NCI-H2227 (cell line): ENCODE measurements at regions not wholly inside any gene's neighbourhood (a gene's known extent, or its start where the extent isn't known, plus 50 kb on each side); places are given as distances from the start of the nearest gene placed in this dataset.
A peak's percentile ranks its signal among the peaks of the same experiment; 100 is the strongest.

Experiments used
- DNase-seq: peaks from one replicate; lab custom pipeline; 2025; ENCODE audit not compliant: unreplicated experiment; lab: John Stamatoyannopoulos, UW

DNA sequence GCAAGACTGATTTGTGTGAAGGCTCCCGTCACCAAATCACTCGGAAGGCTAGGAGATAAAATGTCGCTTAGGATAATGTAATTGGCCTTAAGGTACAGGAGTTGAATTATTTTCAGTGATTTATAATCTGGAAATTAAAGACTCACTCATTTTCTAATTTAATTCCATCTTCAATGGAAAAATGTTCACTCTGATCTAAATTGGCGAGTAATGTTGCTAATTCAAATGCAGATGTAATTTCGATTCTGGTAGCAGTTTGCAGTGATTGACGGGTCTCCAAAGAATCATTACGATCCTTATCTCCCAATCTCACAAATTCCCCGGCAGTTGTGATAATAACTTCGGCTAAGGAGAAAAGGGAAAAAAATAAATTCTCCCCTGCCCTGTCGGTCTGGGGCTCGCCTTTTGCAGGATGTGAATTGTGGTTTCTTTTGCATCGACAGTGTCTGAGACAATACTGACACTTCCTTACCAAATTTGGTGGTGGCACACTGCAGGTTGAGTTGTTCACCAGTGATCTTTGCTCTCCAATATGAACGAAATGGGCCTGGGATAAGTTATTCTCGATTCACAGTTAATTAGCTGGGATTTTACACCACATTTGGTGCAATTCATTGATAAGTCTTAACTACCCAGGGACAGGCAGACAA, 215.1 kb upstream of the GPR26 start:
- no peak for DNase-seq

DNA sequence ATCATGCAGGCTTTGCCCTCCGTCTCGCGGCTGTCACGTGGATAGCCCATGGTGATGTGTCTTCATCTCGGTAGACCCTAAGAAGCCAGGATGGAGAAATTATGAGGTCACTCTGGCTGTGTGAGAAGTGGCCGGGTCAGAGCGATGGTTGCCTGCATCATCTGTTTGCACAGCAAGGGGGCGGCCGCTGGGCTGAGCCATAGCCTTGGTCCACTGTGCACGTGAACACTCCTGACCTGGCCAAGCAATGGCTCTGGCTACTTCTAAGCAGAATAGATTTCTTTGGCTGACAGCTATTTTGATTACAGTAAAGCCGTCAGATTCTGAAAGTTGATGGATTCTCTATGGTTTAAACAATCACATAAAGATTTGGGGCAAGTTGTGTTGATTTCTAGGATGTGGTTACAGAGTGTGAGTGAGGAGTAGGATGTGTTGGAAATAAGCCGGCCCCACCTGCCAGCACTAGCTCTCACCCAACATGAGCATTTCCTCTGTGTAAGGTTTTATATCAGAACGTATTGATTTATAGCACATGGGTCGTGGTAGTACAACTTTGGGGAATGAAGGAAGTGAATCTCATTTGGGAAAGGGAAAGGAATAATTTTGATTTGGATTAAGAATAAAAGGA, 214.4 kb upstream of the GPR26 start:
- DNase-seq: no peak

DNA sequence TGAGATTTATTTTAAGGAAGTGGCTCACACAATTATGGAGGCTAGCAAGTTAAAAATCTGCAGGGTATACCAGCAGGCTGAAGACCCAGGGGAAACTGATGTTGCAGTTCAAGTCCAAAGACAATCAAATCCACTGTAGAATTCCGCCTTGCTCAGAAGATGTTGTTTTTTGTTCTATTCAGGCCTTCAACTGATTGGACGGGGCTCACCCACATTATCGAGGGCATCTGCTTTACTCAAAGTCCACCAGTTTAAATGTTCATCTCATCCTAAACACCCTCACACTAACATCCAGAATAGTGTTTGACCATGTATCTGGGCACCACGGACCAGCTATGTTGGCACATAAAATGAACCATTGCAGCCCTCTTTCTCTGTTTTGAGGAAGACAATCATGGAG, 211.2 kb upstream of the GPR26 start:
- no peak for DNase-seq

DNA sequence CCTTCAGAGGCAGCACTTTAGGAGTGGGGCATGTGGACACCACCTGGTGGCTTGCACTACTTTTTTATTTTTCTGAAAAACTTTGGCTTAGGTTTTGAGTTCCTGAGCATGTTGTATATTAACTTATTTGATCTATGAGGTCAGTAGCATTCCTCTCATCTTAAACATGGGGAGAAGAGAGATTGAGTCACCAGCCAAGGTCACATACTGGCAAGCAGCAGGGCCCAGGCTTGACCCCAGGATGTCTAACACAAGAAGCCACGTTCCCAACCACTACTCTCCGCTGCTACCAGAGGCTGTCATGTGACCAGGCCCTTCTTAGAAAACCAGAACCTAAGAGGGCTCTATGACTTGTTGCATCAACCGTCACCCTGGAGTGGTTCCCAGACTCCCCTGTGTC, 210.3 kb upstream of the GPR26 start:
- no peak for DNase-seq

DNA sequence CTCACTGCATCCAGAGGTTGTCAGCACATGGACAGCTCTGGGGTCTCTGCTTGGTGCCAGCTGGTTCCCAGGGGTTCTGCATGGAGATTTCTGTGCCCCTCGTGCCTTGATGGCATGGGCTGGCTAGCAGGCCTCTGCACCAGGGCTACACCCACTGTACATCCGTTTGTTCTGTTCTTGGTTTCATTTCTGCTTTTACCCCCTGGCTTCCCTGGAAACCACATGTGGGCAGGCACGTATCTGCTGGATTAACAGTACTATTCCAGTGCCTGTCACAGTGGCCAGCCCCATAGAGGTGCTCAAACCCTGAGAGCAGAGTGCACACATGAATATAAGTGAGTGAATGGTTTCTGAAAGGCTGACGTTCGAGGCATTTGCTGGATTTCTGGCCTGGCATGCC, 207.2 kb upstream of the GPR26 start:
- no peak for DNase-seq

DNA sequence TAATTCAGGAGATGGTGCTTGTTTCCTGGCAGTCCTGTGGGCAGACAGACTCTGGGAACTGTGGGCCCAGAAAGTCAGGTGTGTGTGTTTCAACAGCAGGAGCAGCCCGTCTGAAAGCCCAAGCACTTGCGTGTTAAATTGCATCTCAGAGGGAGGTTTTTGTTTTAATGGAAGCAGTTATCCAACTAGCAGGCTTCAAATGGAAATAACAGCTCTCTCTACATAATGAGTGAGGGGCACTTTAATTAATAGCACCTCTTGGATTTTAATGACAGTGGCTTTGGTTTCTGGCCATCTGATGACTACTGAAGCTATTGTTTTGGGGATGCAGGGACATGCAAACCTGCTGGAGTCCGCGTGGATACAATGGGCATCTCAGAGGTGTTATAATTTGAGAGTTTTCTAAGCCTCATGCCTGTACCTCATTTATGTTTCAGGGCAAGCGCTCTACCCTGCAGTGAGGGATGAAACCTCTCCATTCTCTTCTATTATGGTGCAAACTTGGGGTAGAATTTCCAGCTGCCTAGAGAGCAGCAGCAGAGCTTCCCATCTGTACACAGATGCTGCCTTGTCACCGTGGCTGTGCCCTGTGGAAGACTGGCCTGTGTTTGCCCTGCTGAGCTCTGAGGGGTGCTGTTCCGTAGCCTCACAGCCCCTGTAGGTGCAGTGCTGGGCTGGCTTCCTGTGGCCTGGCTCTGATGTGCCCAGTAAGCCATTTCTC, 206.6 kb upstream of the GPR26 start:
- no peak for DNase-seq

DNA sequence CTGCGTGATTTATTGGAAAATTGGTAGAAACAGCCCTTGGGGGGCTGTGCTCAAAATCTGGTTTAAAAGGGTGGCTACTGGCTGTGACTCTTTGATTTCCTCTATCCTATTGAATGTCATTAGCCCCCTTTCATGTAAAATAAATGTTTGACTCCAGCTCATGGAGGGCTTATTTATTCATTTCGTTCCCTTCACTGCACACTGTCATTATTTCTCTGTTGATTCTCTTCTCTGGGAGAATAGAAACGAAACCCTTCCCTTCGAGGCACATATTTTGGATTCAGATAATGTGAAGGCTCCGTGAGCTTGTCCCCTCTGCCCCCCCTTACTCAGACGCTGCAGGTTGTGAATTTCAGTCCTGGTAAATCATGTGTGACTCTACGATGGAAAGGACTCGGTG, 203.9 kb upstream of the GPR26 start:
- peak; percentile 22 for DNase-seq

DNA sequence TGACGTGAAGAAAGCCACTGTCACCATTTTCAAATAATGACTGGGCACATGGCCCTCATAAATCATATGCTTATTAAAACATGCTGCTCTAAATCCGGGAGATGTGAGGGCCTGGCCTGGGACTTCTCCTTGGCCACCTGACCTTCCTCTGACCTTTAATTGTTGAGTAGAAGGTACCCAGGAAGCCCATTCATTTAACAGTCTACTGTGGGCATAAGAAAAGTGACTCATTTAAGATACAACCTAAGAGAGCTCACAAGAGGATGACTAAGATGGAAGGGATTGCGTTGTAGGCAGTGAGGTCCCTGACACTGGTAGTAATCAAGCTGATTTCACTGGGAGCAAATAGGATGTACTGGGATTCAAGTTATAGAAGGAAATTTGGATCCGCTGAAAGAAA, 203.4 kb upstream of the GPR26 start:
- no peak for DNase-seq

DNA sequence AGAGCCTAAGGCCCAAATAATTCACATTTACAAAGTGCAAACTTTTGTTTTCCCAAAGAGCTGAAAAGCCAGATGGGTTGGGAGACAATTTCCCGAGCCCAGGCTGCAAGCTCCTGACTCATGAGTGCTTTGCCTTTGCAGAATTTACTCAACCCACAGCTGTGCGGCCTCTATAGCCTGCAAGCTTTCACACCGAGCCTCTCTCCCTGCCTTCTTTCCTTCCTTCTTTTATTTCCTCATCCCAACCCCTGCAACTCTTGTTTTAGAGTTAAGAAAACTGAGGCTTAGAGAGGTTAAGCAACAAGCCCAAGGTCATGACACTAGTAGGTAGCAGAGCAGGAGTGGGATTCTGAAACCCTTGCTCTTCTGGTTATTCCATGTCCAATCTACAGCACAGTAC, 203.0 kb upstream of the GPR26 start:
- no peak for DNase-seq

DNA sequence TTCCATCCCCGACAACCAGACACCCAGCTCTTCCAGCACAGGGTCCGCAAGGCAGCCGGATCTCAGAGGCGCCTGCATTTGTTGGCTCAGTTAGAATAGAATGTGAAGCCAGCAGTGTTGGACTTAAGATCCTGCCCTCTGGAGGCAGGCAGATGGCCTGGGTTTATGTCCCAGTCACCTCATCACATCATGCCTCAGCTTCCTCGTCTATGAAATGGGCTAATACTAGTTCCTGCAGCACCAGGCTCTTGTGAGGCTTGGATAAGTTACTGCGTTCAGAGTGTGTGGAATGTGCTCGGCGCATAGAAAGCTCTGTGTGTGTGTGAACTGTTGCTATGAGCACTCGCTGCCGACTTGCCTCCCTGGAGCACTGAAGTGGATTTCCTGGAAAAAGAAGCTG, 202.5 kb upstream of the GPR26 start:
- no peak for DNase-seq

DNA sequence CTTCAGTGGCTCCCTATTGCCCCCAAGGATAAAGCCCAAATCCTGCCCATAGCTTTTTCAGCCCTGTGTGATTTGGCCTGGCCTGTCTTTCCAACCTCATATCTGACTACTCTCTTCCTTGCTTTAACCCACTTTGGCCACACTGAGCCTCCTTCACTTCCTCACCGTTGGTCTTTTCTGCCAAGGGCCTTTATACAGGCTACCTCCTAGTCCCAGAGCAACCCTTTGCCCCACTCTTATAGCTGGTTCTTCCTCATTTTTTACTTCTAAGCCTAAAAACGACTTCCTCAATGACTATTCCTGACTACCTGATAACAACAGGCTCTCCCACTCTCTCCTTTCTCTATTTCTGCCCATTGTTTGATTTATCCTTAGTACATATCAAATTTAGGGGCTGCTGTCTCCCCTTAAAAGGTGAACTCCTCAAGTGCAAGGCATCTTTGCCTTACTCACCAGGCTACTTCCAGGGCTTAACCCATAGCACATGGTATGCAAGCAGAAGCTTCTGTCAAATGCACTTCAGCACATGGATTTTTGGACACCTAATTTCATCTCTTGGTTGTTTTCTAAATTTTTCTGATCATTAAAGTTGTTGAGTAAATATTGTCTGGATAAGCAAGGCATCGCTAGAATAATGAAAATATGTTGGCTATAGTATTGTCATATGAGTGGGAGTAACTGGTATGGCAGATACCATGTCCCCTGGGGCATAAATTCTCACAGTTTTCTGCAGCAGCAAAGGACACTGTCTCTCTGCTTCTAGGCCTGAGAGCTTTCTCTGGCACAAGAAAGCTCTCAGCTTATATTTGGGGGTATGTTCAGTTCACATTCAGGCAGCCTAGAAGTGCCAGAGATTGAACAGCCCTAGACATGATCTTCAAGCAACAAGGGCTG, 201.5 kb upstream of the GPR26 start:
- no peak for DNase-seq

DNA sequence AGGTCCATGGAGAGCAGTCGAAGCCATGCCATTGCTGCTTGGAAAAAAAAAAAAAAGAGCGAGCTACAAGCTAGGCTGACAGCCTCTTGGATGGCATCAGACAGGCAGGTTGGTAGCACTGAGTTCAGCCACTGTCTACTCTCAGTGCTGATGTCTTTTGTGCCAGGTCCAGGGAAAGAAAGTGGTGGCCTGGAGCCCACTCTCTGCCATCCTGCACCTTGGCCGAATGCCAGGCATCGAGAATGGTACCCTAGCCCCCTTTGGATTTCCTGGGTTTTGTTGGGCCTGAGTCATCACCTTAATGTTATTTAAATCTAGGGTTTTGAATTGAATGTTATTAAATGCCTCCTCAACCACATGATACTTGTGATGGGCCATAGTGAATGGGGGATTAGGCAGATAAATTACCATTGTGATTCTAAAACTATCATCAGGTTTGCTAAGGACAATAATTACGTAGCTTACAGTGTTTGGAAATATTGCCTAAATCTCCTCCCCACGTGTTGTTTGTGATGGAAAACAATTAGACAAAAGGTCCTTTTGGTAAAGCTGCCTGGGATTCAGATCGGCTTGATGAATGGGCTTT, 195.7 kb upstream of the GPR26 start:
- DNase-seq: peak; percentile 49

DNA sequence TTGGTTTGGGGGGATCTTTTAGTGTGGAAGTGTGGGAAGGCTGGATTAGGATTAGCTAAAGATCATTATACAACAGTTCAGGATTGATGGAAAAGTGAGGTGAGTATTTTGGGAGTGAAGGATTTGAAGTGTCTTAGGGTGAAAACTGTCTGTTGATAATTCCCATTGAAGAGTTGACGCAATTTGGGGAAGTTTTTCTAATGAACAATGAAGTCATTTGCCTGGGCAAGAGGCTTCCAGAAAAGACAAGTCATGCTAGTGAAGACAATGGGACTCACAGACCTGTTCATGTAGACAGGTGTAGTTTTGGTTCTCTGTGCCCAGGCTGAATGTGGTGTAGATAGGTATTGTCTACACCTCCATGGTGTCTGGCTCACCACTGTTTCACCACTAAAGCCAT, 194.3 kb upstream of the GPR26 start:
- DNase-seq: no peak

DNA sequence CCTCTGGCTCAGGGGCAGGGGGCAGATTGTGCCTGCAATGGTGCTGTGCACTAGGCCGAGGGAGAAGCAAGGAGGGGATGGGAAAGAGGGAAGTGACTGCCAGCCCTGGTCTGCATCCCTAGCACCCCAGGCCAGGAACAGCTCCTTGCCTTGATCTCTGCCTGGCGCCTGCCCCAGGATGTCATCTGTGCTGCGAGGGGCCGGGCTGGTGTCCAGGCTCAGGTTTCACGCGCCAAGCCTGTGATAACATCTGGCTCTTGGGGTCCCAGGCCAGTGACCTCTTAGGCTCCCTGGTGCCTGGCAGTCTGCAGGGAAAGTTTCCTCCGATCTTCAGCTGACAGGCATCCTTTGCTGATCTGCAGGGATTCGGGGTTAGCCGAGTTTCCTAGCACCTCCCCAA, 193.5 kb upstream of the GPR26 start:
- DNase-seq: no peak

DNA sequence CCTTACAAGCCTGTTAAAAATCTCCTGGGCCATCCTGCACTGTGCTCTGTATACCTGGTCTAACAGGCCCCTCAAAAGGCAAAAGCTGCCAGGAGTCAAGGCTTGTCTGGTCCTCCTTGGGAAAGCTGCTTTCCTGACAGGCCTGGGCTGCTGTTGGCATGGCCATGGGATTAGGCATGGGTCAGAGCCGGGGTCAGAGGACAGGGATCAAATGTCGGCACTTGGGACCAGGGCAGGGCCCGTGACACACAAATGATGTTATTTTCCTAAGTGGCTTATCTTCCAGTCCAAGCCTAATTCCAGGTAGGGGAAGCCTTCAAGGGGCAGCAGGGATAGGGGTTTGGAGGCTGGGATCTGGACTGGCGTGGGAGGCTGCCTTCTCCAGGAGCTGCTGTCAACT, 191.5 kb upstream of the GPR26 start:
- DNase-seq: no peak

DNA sequence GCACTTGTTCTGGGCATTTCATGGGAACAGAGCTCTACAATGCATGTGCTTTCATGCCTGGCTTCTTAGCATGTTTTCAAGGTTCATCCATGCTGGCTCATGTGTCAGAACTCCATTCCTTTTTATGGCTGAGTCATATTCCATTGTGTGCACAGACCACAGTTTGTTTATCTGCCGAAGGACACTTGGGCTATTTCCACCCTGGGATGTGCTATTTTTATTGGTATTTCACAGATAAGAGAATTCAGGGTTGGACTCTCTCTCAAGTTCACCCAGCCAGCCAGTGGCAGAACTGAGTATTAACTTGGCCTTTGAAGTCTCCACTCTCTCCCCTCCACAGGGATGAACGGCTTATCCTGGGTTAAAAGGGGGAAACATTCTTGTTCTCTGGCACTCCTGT, 190.7 kb upstream of the GPR26 start:
- no peak for DNase-seq

DNA sequence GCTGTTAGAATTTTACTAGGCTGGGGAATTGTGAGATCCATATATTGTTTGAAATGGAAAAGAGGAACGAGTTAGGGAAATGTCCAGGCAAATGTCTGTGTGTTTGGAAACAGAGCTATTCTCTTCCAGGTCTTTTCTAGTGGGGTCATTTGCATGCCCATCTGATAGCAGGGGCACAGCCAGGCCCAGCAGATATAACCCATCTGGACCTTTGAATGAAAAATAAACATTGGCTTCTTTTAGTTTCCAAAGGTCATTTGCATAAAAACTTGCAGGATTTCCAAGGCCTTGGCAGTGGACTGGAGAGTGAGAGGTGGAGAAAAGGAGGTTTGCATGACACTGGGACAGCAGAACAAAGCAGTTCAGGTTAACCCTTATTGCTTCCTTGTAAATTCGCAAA, 188.0 kb upstream of the GPR26 start:
- DNase-seq: no peak

DNA sequence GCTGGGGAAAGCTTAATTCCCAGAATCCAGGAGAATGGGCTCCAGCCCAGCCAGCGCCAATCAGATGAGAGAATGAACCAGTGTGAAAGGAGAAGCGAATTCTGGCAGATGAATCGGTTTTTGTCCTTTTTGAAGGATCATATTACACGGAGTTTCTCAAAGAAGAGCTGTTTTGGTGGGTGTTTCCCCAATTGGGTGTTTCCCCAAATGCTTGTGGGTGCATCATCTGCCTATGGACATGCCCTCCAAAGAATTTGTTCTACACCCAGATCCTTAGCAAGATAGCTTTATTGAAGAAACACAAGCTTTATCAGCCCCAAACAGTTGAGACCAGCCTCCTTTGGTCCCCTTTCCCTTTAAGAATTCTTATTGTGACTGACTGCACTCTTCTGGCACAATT, 186.5 kb upstream of the GPR26 start:
- no peak for DNase-seq

DNA sequence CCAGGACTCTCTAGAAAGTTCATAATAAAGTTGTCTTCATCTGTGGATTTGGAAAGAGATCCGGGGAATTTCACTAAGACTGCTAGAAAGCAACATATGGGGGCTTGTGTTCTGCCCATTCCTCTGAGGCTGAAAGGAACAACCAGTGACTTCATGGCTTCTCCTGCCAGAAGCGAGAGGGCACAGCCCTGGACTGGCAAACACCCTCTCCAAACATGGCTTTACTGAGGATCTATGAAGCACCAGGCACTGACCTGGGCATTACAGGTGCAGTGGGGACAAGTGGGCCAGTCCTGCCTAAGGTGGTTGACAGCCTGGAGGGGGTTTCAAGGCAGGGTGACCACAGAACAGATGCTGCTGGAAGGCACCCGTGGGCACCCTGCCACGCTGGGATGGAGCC, 185.8 kb upstream of the GPR26 start:
- DNase-seq: no peak

DNA sequence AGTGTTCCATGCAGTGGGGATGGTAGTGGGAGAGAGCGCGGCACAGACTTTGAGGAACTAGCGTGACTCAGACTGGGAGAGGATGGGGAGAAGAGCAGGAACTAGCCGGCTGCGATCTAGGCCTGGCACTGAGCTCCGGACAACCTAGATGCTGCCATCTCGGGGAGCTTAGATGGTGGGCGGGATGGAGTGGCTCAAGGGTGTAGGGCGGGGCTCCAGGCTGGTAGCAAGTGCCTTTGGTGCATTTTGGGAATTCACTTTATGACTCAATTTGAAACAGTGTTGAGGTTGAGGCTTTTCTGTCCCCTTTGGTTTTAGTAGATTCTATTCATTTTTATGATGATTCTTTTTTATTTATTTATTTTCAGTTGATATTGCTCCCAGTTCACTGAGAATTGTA, 185.3 kb upstream of the GPR26 start:
- no peak for DNase-seq

DNA sequence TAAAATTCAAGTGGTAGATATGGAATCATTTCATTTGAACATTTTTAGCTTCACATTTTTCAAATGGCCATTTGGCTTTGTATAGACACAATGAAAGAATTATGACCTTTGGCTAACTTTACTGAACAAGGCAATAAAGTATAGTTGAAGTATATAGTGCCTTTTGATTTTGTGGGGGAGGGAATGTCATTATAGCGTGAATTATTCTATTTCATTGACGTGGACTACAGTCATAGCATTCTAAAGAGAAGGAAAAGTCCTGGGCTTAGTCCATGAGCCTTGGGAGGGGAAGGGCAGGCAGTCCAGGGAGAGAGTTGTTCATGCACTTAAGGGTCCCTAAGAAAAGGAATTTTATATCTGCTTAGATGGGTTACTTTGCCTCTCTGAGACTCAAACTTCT, 181.4 kb upstream of the GPR26 start:
- DNase-seq: no peak
